Spinal cord (tissue), 9 donors: ENCODE measurements at regions not wholly inside any gene's neighbourhood (a gene's known extent, or its start where the extent isn't known, plus 50 kb on each side); places are given as distances from the start of the nearest gene placed in this dataset.
"Not testable (repeated sequence)": the region's sequence is repeated elsewhere in the genome, so short reads cannot be mapped to it uniquely, and the experiment has no call there.

ENCODE experiments used
- DNase-seq, 6 donors: peaks; one replicate each; pipeline versions ENCODE4 v3.0.0 to v3.0.0-alpha.2; 2013 to 2015; ENCODE audit warnings: low spot score in 6 of 6, low read depth in 4 of 6
- H3K27ac ChIP-seq: one replicate; pipeline ENCODE4 v1.5.1; 2013; ENCODE audit warnings: low read depth, low read length, control low read depth
- H3K27me3 ChIP-seq: one replicate; pipeline ENCODE4 v1.6.1; 2013; ENCODE audit warnings: low read length; ENCODE audit not compliant: control insufficient read depth, insufficient read depth
- H3K36me3 ChIP-seq: one replicate; pipeline ENCODE4 v1.6.1; 2013; ENCODE audit warnings: low read length; ENCODE audit not compliant: control insufficient read depth, insufficient read depth
- H3K4me1 ChIP-seq: one replicate; pipeline ENCODE4 v1.6.1; 2013; ENCODE audit warnings: low read length; ENCODE audit not compliant: control insufficient read depth, insufficient read depth
- H3K4me3 ChIP-seq: one replicate; pipeline ENCODE4 v1.5.1; 2013; ENCODE audit warnings: low read depth, low read length, control low read depth
- H3K9me3 ChIP-seq: one replicate; pipeline ENCODE4 v1.6.1; 2013; ENCODE audit warnings: low read length; ENCODE audit not compliant: control insufficient read depth, insufficient read depth
- WGBS: methylation state at CpG from one replicate; pipeline ENCODE4 v1.1.5; 2013; ENCODE audit warnings: missing lambda C conversion rate; ENCODE audit not compliant: insufficient coverage; 5-methylcytosine and 5-hydroxymethylcytosine counted together
- donor health status: healthy.

DNA sequence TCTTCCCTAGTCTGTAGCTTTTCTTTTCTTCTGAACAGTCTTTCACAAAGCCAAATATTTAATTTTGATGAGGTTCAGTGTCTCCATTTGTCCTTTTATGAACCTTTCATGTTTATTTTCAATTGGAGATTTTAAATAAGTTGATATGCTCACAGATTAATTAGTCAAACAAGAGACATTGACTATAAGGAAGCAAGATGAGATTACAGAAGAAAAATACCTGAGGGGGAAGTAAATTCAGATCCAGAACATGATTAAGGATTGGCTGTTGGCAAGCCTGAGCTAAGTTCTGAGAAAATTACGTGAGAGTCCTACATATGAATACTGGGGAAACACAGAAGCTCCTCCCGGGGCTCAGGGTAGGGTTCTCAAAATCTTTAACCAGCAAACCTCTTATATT lies 1039.8 kb upstream of the SEMA6A start:
- H3K27ac ChIP-seq = no peak overlapping the region
- DNase-seq = no peak
- no peaks in the 10 kb centered on the region for H3K9me3 ChIP-seq
- H3K27me3 ChIP-seq = no peaks in the 10 kb centered on the region
- H3K4me3 ChIP-seq = no peak overlapping the region
- no peaks in the 10 kb centered on the region for H3K4me1 ChIP-seq
- no peaks in the 10 kb centered on the region for H3K36me3 ChIP-seq
- no CpG with 5 or more reads among the region's 2 CpGs for WGBS

DNA sequence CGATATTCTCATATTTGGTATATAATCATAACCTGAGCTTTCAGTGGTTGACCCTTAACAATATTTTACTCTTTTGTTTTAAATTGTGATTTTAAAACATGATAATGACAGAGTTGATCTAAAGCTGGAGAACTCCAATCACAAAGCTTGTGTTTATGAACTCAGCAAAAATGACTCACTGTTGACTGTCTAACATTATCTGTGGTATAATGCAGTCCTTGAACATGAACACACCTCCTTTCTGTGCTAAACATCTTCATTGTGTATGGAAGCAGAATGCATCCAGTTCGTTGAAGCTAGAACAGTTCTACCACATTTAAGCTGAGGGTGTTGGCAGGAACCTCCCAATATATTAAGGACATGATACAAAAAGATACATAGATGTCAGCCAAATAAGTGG lies 1030.2 kb upstream of the SEMA6A start:
- no peaks in the 10 kb centered on the region for H3K36me3 ChIP-seq
- H3K27me3 ChIP-seq = no peaks in the 10 kb centered on the region
- H3K9me3 ChIP-seq = no peaks in the 10 kb centered on the region
- DNase-seq = no peak
- WGBS = no CpG with 5 or more reads among the region's 2 CpGs
- no peak overlapping the region for H3K27ac ChIP-seq
- no peaks in the 10 kb centered on the region for H3K4me1 ChIP-seq
- no peak overlapping the region for H3K4me3 ChIP-seq

DNA sequence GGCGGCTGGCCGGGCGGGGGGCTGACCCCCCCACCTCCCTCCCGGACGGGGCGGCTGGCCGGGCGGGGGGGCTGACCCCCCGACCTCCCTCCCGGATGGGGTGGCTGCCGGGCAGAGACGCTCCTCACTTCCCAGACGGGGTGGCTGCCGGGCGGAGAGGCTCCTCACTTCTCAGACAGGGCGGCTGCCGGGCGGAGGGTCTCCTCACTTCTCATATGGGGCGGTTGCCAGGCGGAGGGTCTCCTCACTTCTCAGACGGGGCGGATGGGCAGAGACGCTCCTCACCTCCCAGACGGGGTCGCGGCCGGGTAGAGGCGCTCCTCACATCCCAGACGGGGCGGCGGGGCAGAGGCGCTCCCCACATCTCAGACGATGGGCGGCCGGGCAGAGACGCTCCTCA lies 1025.2 kb upstream of the SEMA6A start:
- H3K4me1 ChIP-seq, H3K4me3 ChIP-seq, H3K27ac ChIP-seq, DNase-seq, H3K27me3 ChIP-seq, H3K36me3 ChIP-seq, H3K9me3 ChIP-seq: not testable (repeated sequence)
- 92% methylated on average over 9 of the region's 36 CpGs for WGBS

DNA sequence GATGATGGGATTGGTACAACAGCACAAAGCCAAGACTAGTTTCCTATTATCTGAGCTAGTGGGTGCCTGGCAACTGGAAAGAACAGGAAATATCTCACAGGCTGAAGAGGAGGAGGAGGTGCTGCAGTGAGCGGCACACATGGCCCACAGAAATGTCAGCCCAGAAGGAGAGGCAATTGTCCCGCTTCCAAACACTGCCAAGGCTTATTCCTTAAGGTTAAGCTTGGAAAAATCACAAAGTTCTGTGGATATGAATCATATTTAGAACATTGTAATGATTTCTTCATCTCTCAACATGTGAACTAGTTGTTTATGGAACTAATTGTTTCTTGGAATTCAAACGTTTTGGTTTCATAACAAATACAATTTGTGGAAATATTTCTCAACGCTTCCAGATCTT lies 1019.5 kb upstream of the SEMA6A start:
- Histone ChIP-seq H3K36me3 (no peaks in the 10 kb centered on the region), H3K27ac (no peak overlapping the region), H3K27me3 (no peaks in the 10 kb centered on the region), H3K9me3 (no peaks in the 10 kb centered on the region), H3K4me1 (no peaks in the 10 kb centered on the region), H3K4me3 (no peak overlapping the region)
- WGBS = no CpG with 5 or more reads among the region's 4 CpGs
- peak in 1 of 6 donors; percentile 4 for DNase-seq

DNA sequence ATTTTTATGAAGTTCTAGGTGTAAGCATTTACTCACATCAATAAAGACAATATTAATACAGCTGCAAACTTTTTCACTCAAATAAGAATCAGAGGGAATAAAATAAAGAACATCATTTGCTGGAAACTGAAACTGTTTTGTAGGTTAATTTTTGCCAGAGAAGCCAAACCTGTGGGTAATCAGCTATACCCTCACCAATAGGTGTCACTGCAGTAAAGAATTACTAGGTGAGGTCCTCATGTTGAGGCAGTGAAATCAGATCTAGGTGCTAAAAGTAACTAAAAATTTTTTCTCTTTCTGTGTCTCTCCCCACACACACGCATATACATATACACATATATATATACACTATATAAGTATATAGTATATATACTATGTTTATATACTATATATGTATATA lies 1016.3 kb upstream of the SEMA6A start:
- peak in 1 of 6 donors; percentile 18 for DNase-seq
- H3K27me3 ChIP-seq = no peaks in the 10 kb centered on the region
- H3K27ac ChIP-seq = no peak overlapping the region
- H3K9me3 ChIP-seq = no peaks in the 10 kb centered on the region
- WGBS = no CpG with 5 or more reads among the region's 1 CpG
- no peak overlapping the region for H3K4me3 ChIP-seq
- H3K36me3 ChIP-seq = no peaks in the 10 kb centered on the region
- H3K4me1 ChIP-seq = no peaks in the 10 kb centered on the region

DNA sequence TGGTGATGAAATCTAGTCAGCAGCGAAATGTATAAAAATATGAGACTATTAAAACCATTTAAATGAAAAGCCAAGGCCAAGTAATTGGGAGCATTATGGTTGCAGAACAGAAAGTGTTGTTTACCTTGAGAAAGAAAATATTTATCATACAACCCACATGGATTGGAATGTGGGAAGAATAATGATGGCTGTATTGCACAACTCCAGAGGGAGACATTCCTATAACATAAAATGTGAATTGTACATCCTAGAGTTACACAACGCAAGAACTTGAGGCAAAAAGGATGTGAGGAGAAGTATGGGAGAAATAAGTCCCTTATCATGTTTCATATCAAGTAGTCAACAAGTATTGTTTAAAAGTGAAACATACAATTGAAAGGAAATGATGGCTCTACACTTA lies 1014.0 kb upstream of the SEMA6A start:
- Histone ChIP-seq H3K27me3 (no peaks in the 10 kb centered on the region), H3K4me1 (no peaks in the 10 kb centered on the region), H3K36me3 (no peaks in the 10 kb centered on the region), H3K27ac (no peak overlapping the region), H3K4me3 (no peak overlapping the region), H3K9me3 (no peaks in the 10 kb centered on the region)
- DNase-seq = no peak
- WGBS = no CpG with 5 or more reads among the region's 2 CpGs

DNA sequence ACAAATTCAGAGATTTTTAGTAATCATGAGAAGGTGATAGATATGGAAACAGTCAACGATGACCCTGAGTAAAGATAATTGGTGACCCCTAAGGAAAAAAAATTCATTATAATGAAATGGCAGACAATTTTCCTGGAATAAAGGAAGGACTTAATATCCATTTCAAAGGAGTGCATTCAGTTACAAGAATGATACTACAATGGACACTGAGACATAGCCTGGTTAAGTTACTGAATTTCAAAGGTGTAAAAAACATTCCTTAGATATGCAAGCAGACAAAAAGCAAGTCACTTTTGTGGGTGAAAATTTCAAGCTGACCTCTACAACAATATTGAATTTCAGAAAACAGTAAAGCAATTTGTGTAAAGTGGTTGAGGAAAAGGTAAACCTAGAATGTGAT lies 1012.5 kb upstream of the SEMA6A start:
- H3K36me3 ChIP-seq = no peaks in the 10 kb centered on the region
- no peak overlapping the region for H3K27ac ChIP-seq
- no peaks in the 10 kb centered on the region for H3K4me1 ChIP-seq
- H3K9me3 ChIP-seq = no peaks in the 10 kb centered on the region
- no peak overlapping the region for H3K4me3 ChIP-seq
- no peaks in the 10 kb centered on the region for H3K27me3 ChIP-seq
- WGBS = no CpG with 5 or more reads among the region's 1 CpG
- DNase-seq = no peak

DNA sequence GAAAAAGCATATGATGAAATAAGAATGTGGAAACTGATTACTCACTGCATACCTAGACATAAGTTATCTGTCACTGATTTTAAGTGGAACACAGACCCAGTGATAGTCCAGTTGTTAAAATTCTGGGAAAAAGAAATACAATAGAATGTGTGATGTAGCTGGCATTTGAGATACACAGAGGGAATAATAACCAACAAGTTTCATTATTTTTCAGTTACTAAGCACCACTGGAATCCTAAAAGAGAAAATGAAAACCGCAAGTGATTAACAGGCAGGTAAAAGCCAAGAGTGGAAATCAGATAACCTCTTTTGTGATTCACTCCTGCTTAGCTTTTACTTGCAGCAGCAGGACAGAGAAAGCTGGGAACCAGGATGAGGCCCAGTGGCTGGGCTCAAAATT lies 994.0 kb upstream of the SEMA6A start:
- H3K27ac ChIP-seq = no peak overlapping the region
- no peaks in the 10 kb centered on the region for H3K9me3 ChIP-seq
- H3K4me1 ChIP-seq = no peaks in the 10 kb centered on the region
- no peak for DNase-seq
- 67% methylated on average over 1 of the region's 1 CpG for whole genome bisulfite sequencing
- no peaks in the 10 kb centered on the region for H3K36me3 ChIP-seq
- no peak overlapping the region for H3K4me3 ChIP-seq
- no peaks in the 10 kb centered on the region for H3K27me3 ChIP-seq

DNA sequence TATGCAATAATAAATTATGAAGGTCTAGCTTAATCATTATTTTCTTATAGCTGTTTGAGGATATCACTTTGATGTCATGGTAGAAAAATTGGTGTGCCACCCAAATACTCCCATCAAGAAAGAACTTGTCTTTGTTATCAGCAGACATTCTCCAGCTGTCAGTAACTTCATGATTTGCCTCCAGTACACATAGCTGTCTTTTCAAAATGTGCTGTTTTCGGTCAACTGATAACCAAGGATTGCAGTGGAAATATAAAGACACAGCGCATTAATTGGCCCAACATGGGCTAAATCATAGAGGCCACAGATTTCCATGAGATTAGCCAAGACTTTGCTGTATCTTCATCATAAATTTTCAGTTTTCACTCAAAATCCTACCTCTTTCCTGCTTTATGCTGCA lies 993.5 kb upstream of the SEMA6A start:
- 96% methylated on average over 2 of the region's 2 CpGs for WGBS
- Histone ChIP-seq H3K27ac (no peak overlapping the region), H3K27me3 (no peaks in the 10 kb centered on the region), H3K4me3 (no peak overlapping the region), H3K4me1 (no peaks in the 10 kb centered on the region), H3K36me3 (no peaks in the 10 kb centered on the region), H3K9me3 (no peaks in the 10 kb centered on the region)
- no peak for DNase-seq

DNA sequence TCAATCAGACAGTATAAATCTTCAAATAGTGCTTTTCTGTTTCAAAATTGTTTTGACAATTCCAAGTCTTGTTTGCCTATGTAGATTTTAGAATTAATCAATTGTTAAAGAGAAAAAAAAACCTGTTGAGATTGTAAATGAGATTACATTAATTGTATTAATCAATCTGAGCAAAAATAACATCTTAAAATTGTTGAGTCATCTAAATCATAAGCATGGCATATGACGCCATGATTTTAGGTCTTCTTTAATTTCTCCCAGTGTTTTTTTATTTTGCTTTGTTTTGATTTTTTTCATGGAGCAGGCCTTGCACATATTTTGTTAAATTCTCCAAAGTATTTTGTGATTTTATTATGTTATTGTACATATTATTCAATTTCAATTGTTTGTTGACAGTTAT lies 988.0 kb upstream of the SEMA6A start:
- H3K4me3 ChIP-seq = no peak overlapping the region
- no peak overlapping the region for H3K27ac ChIP-seq
- no peaks in the 10 kb centered on the region for H3K27me3 ChIP-seq
- no peaks in the 10 kb centered on the region for H3K36me3 ChIP-seq
- no peaks in the 10 kb centered on the region for H3K9me3 ChIP-seq
- H3K4me1 ChIP-seq = no peaks in the 10 kb centered on the region
- no peak for DNase-seq
- WGBS = no CpG with 5 or more reads among the region's 1 CpG
